ENCODE measurements at regions not wholly inside any gene's neighbourhood (a gene's known extent, or its start where the extent isn't known, plus 50 kb on each side); places are given as distances from the start of the nearest gene placed in this dataset.

- DNase-seq, result no peak
These were observed 78.5 kb downstream of the RPLP1 start for GRCh38 chr15:69530991-69531664.

- DNase-seq, result no peak
These were observed 79.0 kb downstream of the RPLP1 start for GRCh38 chr15:69531665-69532027.

- DNase-seq, result no peak
These were observed 79.4 kb downstream of the RPLP1 start for GRCh38 chr15:69532066-69532465.

GRCh38 chr15:69532856-69533255, 80.2 kb downstream of the RPLP1 start:
- no peak for DNase-seq

GRCh38 chr15:69533522-69533921, 80.9 kb downstream of the RPLP1 start:
- no peak for DNase-seq

- DNase-seq, result no peak
These were observed 82.6 kb downstream of the RPLP1 start for GRCh38 chr15:69535101-69535638.

GRCh38 chr15:69535998-69536397, 83.4 kb downstream of the RPLP1 start:
- DNase-seq, result no peak

GRCh38 chr15:69536726-69537512, 84.3 kb downstream of the RPLP1 start:
- no peak for DNase-seq

GRCh38 chr15:69537901-69538300, 85.3 kb downstream of the RPLP1 start:
- DNase-seq, result no peak

GRCh38 chr15:69538379-69538778, 85.8 kb downstream of the RPLP1 start:
- DNase-seq, result no peak

- no peak for DNase-seq
These were observed 86.7 kb downstream of the RPLP1 start for GRCh38 chr15:69539345-69539744.

- no peak for DNase-seq
These were observed 88.0 kb downstream of the RPLP1 start for GRCh38 chr15:69540622-69541021.

- DNase-seq, result no peak
These were observed 89.4 kb downstream of the RPLP1 start for GRCh38 chr15:69542028-69542427.

- DNase-seq, result no peak
These were observed 91.2 kb downstream of the RPLP1 start for GRCh38 chr15:69543681-69544364.

- DNase-seq, result no peak
These were observed 91.9 kb downstream of the RPLP1 start for GRCh38 chr15:69544365-69545113.

- no peak for DNase-seq
These were observed 93.6 kb downstream of the RPLP1 start for GRCh38 chr15:69546182-69546581.

- DNase-seq, result no peak
These were observed 96.0 kb downstream of the RPLP1 start for GRCh38 chr15:69548395-69549180.

- DNase-seq, result no peak
These were observed 98.9 kb downstream of the RPLP1 start for GRCh38 chr15:69551391-69552056.

- DNase-seq, result no peak
These were observed 99.6 kb downstream of the RPLP1 start for GRCh38 chr15:69552057-69552815.

GRCh38 chr15:69553686-69554085, 101.1 kb downstream of the RPLP1 start:
- no peak for DNase-seq
